Duodenal mucosa (tissue), 2 donors: ENCODE measurements at regions not wholly inside any gene's neighbourhood (a gene's known extent, or its start where the extent isn't known, plus 50 kb on each side); places are given as distances from the start of the nearest gene placed in this dataset.

Experiments
- H3K27ac ChIP-seq: one replicate; pipeline ENCODE4 v1.7.0; 2013; ENCODE audit warnings: low read depth, low read length
- H3K27me3 ChIP-seq, 2 donors: one replicate each; pipeline ENCODE4 v1.7.0; 2013; ENCODE audit warnings: low read length in 2 of 2, control low read depth in 1 of 2; ENCODE audit not compliant: insufficient read depth in 2 of 2, control insufficient read depth in 1 of 2
- H3K36me3 ChIP-seq, 2 donors: one replicate each; pipeline ENCODE4 v1.7.0; 2013; ENCODE audit warnings: low read length in 2 of 2, control low read depth in 1 of 2; ENCODE audit not compliant: insufficient read depth in 2 of 2, control insufficient read depth in 1 of 2
- H3K4me1 ChIP-seq, 2 donors: one replicate each; pipeline ENCODE4 v1.7.0; 2013; ENCODE audit warnings: low read length in 2 of 2, control low read depth in 1 of 2; ENCODE audit not compliant: insufficient read depth in 2 of 2, control insufficient read depth in 1 of 2
- H3K4me3 ChIP-seq, 2 donors: one replicate each; pipeline ENCODE4 v1.7.0; 2013; ENCODE audit warnings: low read length in 2 of 2, low read depth in 1 of 2
- H3K9ac ChIP-seq, 2 donors: one replicate each; pipeline ENCODE4 v1.7.0; 2013; ENCODE audit warnings: low read length in 2 of 2, low read depth in 1 of 2
- H3K9me3 ChIP-seq, 2 donors: one replicate each; pipeline ENCODE4 v1.7.0; 2013; ENCODE audit warnings: low read length in 2 of 2, control low read depth in 1 of 2; ENCODE audit not compliant: control insufficient read depth in 1 of 2

GRCh38 chr5:25950681-25951080, 1087.7 kb downstream of the CDH9 start:
- Histone ChIP-seq H3K4me3 (no peak overlapping the region), H3K9me3 (peaks cover 3 to 26% of the 10 kb centered on the region in 2 donors), H3K27ac (no peak overlapping the region), H3K4me1 (no peaks in the 10 kb centered on the region), H3K9ac (no peak overlapping the region), H3K36me3 (no peaks in the 10 kb centered on the region), H3K27me3 (no peaks in the 10 kb centered on the region)

DNA sequence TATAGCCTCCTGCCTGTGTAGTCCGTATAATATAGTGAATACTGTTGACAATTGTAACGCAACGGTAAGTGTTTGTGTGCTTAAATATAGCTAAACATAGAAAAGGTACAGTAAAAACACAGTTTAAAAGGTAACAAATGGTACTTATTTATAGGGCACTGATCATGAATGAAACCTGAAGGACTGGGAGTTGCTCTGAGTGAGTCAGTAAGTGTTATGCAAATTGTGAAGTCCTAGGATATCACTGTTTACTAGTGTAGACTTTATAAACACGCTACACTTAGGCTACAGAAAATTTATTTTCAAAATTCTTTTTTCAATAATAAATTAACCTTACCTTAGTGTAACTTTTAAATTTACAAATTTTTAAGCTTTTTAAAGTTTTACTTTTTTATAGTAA, 1090.1 kb downstream of the CDH9 start:
- Histone ChIP-seq H3K36me3 (no peaks in the 10 kb centered on the region), H3K4me1 (no peaks in the 10 kb centered on the region), H3K27me3 (no peaks in the 10 kb centered on the region), H3K27ac (no peak overlapping the region), H3K4me3 (no peak overlapping the region), H3K9ac (no peak overlapping the region), H3K9me3 (peaks cover 3 to 15% of the 10 kb centered on the region in 2 donors)

DNA sequence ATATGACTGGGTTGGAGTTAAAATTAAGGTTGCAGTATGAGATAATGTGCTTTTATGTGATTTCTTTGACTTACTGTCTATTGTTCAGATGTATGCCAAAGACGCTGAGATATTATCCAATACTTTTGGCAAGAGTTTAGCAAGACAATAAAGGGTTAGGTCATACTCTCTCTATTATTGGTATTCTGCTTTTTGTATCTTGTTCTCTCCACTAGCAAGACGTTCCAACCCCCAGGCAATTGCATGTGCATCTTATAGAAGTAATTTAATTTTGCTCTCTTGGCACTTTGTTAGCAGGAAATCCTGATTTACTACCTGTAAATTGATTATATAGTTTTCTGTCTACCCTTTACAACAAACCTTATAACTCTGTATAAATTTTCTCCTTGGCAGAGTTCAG, 1093.6 kb downstream of the CDH9 start:
- no peak overlapping the region for H3K9ac ChIP-seq
- no peaks in the 10 kb centered on the region for H3K4me1 ChIP-seq

DNA sequence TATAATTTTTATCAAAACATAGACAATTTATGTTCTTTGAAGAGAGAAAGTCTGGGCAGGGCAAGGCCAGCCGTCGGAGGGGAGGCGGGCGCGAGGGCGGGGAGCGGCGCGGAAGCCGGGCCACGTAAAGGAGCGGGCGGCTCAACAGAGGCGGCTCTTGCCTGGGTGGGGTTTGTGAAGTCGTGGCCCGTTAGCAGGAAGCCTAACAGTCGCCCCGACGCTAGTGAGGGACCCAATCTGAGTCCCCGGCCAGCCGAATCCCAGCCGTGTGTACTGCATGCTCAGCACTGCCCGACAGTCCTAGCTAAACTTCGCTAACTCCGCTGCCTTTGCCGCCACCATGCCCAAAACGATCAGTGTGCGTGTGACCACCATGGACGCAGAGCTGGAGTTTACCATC, 1129.2 kb downstream of the CDH9 start:
- no peaks in the 10 kb centered on the region for H3K4me1 ChIP-seq
- peaks cover 3 to 29% of the 10 kb centered on the region in 2 donors for H3K9me3 ChIP-seq
- no peaks in the 10 kb centered on the region for H3K36me3 ChIP-seq
- H3K4me3 ChIP-seq, result no peak overlapping the region
- H3K27me3 ChIP-seq, result no peaks in the 10 kb centered on the region
- no peak overlapping the region for H3K9ac ChIP-seq
- H3K27ac ChIP-seq, result no peak overlapping the region

More for the DNA sequence above, 1093.6 kb downstream of the CDH9 start:
- Histone ChIP-seq H3K9me3 (peaks cover 0 to 12% of the 10 kb centered on the region in 2 donors), H3K27me3 (no peaks in the 10 kb centered on the region), H3K27ac (no peak overlapping the region), H3K36me3 (no peaks in the 10 kb centered on the region), H3K4me3 (no peak overlapping the region)

DNA sequence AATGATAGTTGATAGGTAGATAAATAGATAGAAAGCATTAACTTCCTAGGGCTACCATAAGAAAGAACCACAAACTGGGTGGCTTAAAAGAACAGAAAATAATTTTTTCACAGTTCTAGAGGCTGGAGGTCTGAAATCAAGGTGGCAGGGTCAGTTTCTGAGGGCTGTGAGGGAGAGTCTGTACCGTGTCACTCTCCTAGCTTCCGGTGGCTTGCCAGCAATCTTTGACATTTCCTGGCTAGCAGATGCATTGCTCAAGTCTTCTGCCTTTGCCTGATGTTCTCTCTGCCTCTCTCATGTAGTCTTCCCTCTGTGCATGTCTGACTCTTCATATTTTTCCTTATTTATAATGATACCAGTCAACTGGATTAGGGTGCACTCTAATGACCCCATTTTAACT, 1132.7 kb downstream of the CDH9 start:
- no peaks in the 10 kb centered on the region for H3K4me1 ChIP-seq
- H3K9ac ChIP-seq, result no peak overlapping the region
- H3K27ac ChIP-seq, result no peak overlapping the region
- no peaks in the 10 kb centered on the region for H3K36me3 ChIP-seq
- no peaks in the 10 kb centered on the region for H3K27me3 ChIP-seq
- H3K9me3 ChIP-seq, result peaks cover 6 to 22% of the 10 kb centered on the region in 2 donors
- no peak overlapping the region for H3K4me3 ChIP-seq

- peaks cover 4 to 7% of the 10 kb centered on the region in 2 donors for H3K9me3 ChIP-seq
- no peaks in the 10 kb centered on the region for H3K27me3 ChIP-seq
- H3K4me1 ChIP-seq, result no peaks in the 10 kb centered on the region
- H3K9ac ChIP-seq, result no peak overlapping the region
- H3K4me3 ChIP-seq, result no peak overlapping the region
- H3K36me3 ChIP-seq, result no peaks in the 10 kb centered on the region
- H3K27ac ChIP-seq, result no peak overlapping the region
These were observed 1146.2 kb downstream of the CDH9 start for GRCh38 chr5:25892211-25892610.

- Histone ChIP-seq H3K27me3 (no peaks in the 10 kb centered on the region), H3K9ac (no peak overlapping the region), H3K36me3 (no peaks in the 10 kb centered on the region), H3K9me3 (peaks cover 4 to 7% of the 10 kb centered on the region in 2 donors), H3K4me3 (no peak overlapping the region), H3K27ac (no peak overlapping the region), H3K4me1 (no peaks in the 10 kb centered on the region)
These were observed 1146.7 kb downstream of the CDH9 start for GRCh38 chr5:25891691-25892090.

DNA sequence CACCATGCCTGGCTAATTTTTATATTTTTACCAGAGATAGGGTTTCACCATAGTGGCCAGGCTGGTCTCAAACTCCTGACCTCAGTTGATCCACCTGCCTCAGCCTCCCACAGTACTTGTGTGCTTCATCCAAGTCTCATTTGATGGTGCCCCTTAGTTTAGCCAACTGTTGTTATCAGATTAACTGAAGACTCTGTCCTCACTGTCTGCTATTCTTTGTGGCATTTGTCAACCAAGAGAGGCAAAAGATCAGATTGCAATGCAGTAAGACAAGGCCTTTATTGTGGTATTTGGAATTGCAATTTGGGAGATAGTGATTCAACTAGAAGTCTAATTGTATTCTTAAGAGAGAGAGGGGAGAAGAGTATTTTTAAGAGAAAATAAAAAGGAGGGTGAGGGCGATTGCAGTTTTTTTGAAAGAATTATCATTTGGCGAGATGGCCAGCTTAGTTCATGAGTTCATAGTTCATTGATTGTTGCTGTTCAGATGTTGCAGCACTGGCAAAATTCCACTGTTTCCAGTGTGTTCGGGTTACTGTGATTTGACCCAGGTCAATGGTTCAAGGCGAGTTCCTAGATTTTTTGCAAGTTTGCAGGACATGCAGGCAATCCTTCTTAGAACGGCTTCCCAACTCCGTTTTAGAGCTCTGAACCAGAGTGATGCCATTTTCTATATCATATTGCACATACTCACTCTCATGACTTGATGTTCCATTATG, 1156.9 kb downstream of the CDH9 start:
- Histone ChIP-seq H3K4me1 (no peaks in the 10 kb centered on the region), H3K27ac (no peak overlapping the region), H3K9ac (no peak overlapping the region), H3K9me3 (peaks cover 5 to 12% of the 10 kb centered on the region in 2 donors), H3K4me3 (no peak overlapping the region), H3K36me3 (no peaks in the 10 kb centered on the region), H3K27me3 (no peaks in the 10 kb centered on the region)

- Histone ChIP-seq H3K4me3 (no peak overlapping the region), H3K4me1 (no peaks in the 10 kb centered on the region), H3K36me3 (no peaks in the 10 kb centered on the region), H3K27me3 (no peaks in the 10 kb centered on the region), H3K9ac (no peak overlapping the region), H3K9me3 (peaks cover 3 to 11% of the 10 kb centered on the region in 2 donors), H3K27ac (no peak overlapping the region)
These were observed 1174.6 kb downstream of the CDH9 start for GRCh38 chr5:25863811-25864210.

GRCh38 chr5:25862276-25862675, 1176.1 kb downstream of the CDH9 start:
- Histone ChIP-seq H3K9me3 (peaks cover 3 to 11% of the 10 kb centered on the region in 2 donors), H3K27me3 (no peaks in the 10 kb centered on the region), H3K4me3 (no peak overlapping the region), H3K9ac (no peak overlapping the region), H3K27ac (no peak overlapping the region), H3K36me3 (no peaks in the 10 kb centered on the region), H3K4me1 (no peaks in the 10 kb centered on the region)
